ENCODE measurements at regions not wholly inside any gene's neighbourhood (a gene's known extent, or its start where the extent isn't known, plus 50 kb on each side); places are given as distances from the start of the nearest gene placed in this dataset.

DNA sequence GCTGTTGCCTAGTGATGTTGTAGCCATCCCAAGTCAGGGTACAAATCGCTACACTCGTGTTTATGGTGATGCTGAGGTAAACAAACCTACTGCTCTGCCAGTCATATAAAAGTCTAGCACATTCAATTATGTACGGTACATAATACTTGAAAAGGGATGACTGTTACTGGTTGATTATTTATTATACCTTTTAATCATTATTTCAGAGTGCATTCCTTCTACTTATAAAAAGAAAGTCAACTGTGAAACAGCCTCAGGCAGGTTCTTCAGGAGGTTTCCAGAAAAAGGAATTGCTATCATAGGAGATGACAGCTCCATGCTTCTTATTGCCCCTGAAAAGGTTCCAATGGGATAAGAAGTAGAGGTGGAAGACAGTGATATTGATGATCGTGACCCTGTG, 652.5 kb upstream of the KIRREL3 start:
- no peak for TF ChIP-seq POLR2A (IDR thresholded peaks at IDR 0.05; ENCODE audit: low read depth, low read length)
- no peak for TF ChIP-seq SPI1 (IDR thresholded peaks at IDR 0.05; ENCODE audit: low read depth, low read length)
- no peak for TF ChIP-seq TAF1 (IDR thresholded peaks at IDR 0.05; ENCODE audit: low read depth, low read length)
- TF ChIP-seq PAX5 (IDR thresholded peaks at IDR 0.05; ENCODE audit: insufficient read depth, low read length, severe bottlenecking): no peak
- no peak for TF ChIP-seq POLR2AphosphoS5 (IDR thresholded peaks at IDR 0.05; ENCODE audit: low read depth, low read length)

All from GM12891 (cell line).